Natural killer cell (primary cell): ENCODE measurements at regions not wholly inside any gene's neighbourhood (a gene's known extent, or its start where the extent isn't known, plus 50 kb on each side); places are given as distances from the start of the nearest gene placed in this dataset.

Experiments used
- ATAC-seq, 3 donors: fragments of 150-1000 bp in 2 of 3; fragments of 200-7000 bp in 1 of 3; cut with Tn5 transposase; 1 replicate in 1 of 3; 2 replicates in 2 of 3; pipeline ENCODE4 v1.10.0; 2021; ENCODE audit warnings: mild to moderate bottlenecking in 2 of 3, moderate library complexity in 2 of 3
- DNase-seq, 2 donors: peaks; one replicate each; pipeline versions ENCODE4 v3.0.0 to v3.0.0-alpha.2; 2013 to 2021; ENCODE audit warnings: mixed read lengths in 1 of 2
- H3K27ac ChIP-seq: one replicate; pipeline ENCODE4 v1.5.1; 2013; ENCODE audit warnings: mild to moderate bottlenecking, low read length
- H3K27me3 ChIP-seq: one replicate; pipeline ENCODE4 v1.6.1; 2013; ENCODE audit warnings: low read length; ENCODE audit not compliant: control insufficient read depth, insufficient read depth
- H3K36me3 ChIP-seq: one replicate; pipeline ENCODE4 v1.6.1; 2013; ENCODE audit warnings: low read length; ENCODE audit not compliant: control insufficient read depth, insufficient read depth
- H3K4me1 ChIP-seq: one replicate; pipeline ENCODE4 v1.6.1; 2013; ENCODE audit warnings: low read length; ENCODE audit not compliant: control insufficient read depth, insufficient read depth
- H3K4me3 ChIP-seq: one replicate; pipeline ENCODE4 v1.5.1; 2013; ENCODE audit warnings: low read length
- H3K9me3 ChIP-seq: one replicate; pipeline ENCODE4 v1.6.1; 2013; ENCODE audit warnings: low read length; ENCODE audit not compliant: control insufficient read depth, insufficient read depth
- H3K27ac Mint-ChIP-seq, 2 donors: one replicate each; pipeline ENCODE4 v1.8.0; 2022; ENCODE audit warnings: mild to moderate bottlenecking in 2 of 2, mixed read lengths in 2 of 2, moderate library complexity in 1 of 2
- H3K27me3 Mint-ChIP-seq, 2 donors: one replicate each; pipeline ENCODE4 v1.8.0; 2022; ENCODE audit warnings: low read depth in 2 of 2, mixed read lengths in 2 of 2
- H3K36me3 Mint-ChIP-seq: one replicate; pipeline ENCODE4 v1.8.0; 2022; ENCODE audit warnings: mixed read lengths
- H3K4me1 Mint-ChIP-seq, 2 donors: one replicate each; pipeline ENCODE4 v1.8.0; 2022; ENCODE audit warnings: mixed read lengths in 2 of 2
- H3K4me3 Mint-ChIP-seq: one replicate; pipeline ENCODE4 v1.8.0; 2022; ENCODE audit warnings: mild to moderate bottlenecking, moderate library complexity, mixed read lengths
- H3K9me3 Mint-ChIP-seq, 2 donors: one replicate each; pipeline ENCODE4 v1.8.0; 2022; ENCODE audit warnings: mixed read lengths in 2 of 2
- WGBS: methylation state at CpG from one replicate; pipeline ENCODE4 v1.1.7; 2013; ENCODE audit warnings: missing lambda C conversion rate; ENCODE audit not compliant: insufficient coverage; 5-methylcytosine and 5-hydroxymethylcytosine counted together
- intact Hi-C: fragments of 100-400 bp; cut with micrococcal nuclease; formaldehyde crosslinking; loops from one replicate; pipeline ENCODE4 v1.14.2; 2022
- TF ChIP-seq, protein P1 (sequence below): fragments of 200-600 bp; IDR thresholded peaks from one replicate; pipeline ENCODE4 v1.8.0; 2022; ENCODE audit warnings: antibody characterized with exemption

GRCh38 chr5:124342986-124343385 is 403.5 kb downstream of the ZNF608 start:
- no peak overlapping the region for H3K27ac Mint-ChIP-seq
- H3K4me3 ChIP-seq, result no peak overlapping the region
- no peak overlapping the region for H3K4me3 Mint-ChIP-seq

DNA sequence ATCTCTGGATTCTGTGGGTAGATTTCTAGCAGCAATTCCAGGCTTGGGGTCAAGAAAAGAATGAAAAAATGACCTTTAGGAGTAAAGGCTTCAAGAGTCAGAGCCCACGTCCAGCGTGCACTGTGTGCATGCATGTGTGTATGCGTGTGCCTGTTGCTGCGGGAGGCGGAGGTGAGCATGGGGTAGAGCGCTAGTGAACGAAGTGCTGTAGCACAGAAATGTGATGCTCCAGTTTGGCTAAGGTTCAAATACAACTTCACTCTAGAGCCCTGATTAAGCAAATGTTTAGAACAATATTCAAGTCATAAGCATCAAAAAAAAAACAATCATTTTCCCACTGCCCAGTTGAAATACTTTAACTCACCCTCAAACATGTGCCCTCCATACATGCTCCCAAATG is 403.9 kb downstream of the ZNF608 start:
- no peak overlapping the region for H3K27ac Mint-ChIP-seq

More at GRCh38 chr5:124342986-124343385, 403.5 kb downstream of the ZNF608 start:
- no peaks in the 10 kb centered on the region for H3K4me1 Mint-ChIP-seq
- intact Hi-C loops, result no loop called here
- no CpG with 5 or more reads among the region's 1 CpG for WGBS
- Histone ChIP-seq H3K36me3 (no peaks in the 10 kb centered on the region), H3K4me1 (no peaks in the 10 kb centered on the region), H3K27ac (no peak overlapping the region), H3K9me3 (no peaks in the 10 kb centered on the region), H3K27me3 (no peaks in the 10 kb centered on the region)
- no peaks in the 10 kb centered on the region for H3K9me3 Mint-ChIP-seq
- no peak for ATAC-seq
- no peaks in the 10 kb centered on the region for H3K27me3 Mint-ChIP-seq
- DNase-seq, result no peak
- TF ChIP-seq, protein P1, sequence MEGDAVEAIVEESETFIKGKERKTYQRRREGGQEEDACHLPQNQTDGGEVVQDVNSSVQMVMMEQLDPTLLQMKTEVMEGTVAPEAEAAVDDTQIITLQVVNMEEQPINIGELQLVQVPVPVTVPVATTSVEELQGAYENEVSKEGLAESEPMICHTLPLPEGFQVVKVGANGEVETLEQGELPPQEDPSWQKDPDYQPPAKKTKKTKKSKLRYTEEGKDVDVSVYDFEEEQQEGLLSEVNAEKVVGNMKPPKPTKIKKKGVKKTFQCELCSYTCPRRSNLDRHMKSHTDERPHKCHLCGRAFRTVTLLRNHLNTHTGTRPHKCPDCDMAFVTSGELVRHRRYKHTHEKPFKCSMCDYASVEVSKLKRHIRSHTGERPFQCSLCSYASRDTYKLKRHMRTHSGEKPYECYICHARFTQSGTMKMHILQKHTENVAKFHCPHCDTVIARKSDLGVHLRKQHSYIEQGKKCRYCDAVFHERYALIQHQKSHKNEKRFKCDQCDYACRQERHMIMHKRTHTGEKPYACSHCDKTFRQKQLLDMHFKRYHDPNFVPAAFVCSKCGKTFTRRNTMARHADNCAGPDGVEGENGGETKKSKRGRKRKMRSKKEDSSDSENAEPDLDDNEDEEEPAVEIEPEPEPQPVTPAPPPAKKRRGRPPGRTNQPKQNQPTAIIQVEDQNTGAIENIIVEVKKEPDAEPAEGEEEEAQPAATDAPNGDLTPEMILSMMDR, result no peak
- H3K36me3 Mint-ChIP-seq, result no peaks in the 10 kb centered on the region

GRCh38 chr5:124342027-124342471 is 404.4 kb downstream of the ZNF608 start:
- H3K36me3 Mint-ChIP-seq, result no peaks in the 10 kb centered on the region
- no peak for ATAC-seq
- H3K4me1 ChIP-seq, result no peaks in the 10 kb centered on the region
- H3K27me3 ChIP-seq, result no peaks in the 10 kb centered on the region
- no peak overlapping the region for H3K27ac Mint-ChIP-seq
- no peaks in the 10 kb centered on the region for H3K4me1 Mint-ChIP-seq
- H3K9me3 ChIP-seq, result no peaks in the 10 kb centered on the region
- DNase-seq, result no peak
- WGBS, result no CpG with 5 or more reads among the region's 1 CpG
- peaks cover 0 to 4% of the 10 kb centered on the region in 2 donors for H3K9me3 Mint-ChIP-seq
- no peaks in the 10 kb centered on the region for H3K27me3 Mint-ChIP-seq
- intact Hi-C loops, result no loop called here
- H3K27ac ChIP-seq, result no peak overlapping the region
- H3K4me3 ChIP-seq, result no peak overlapping the region
- TF ChIP-seq, protein P1, result no peak
- H3K4me3 Mint-ChIP-seq, result no peak overlapping the region
- no peaks in the 10 kb centered on the region for H3K36me3 ChIP-seq

More for the DNA sequence above, 403.9 kb downstream of the ZNF608 start:
- Mint-ChIP-seq H3K36me3 (no peaks in the 10 kb centered on the region), H3K4me3 (no peak overlapping the region), H3K4me1 (no peaks in the 10 kb centered on the region), H3K9me3 (no peaks in the 10 kb centered on the region), H3K27me3 (no peaks in the 10 kb centered on the region)
- no peaks in the 10 kb centered on the region for H3K4me1 ChIP-seq
- H3K9me3 ChIP-seq, result no peaks in the 10 kb centered on the region
- DNase-seq, result no peak
- H3K4me3 ChIP-seq, result no peak overlapping the region
- TF ChIP-seq, protein P1, result no peak
- intact Hi-C loops, result no loop called here
- no peaks in the 10 kb centered on the region for H3K27me3 ChIP-seq
- H3K27ac ChIP-seq, result no peak overlapping the region
- WGBS, result 96% methylated on average over 7 of the region's 7 CpGs
- no peak for ATAC-seq
- H3K36me3 ChIP-seq, result no peaks in the 10 kb centered on the region
